Stimulated activated naive CD8-positive, alpha-beta T cell treated with anti-CD3 and anti-CD28 coated beads, Interleukin-15, amount 100 ng/mL, for 72 hours (primary cell): ENCODE measurements at regions not wholly inside any gene's neighbourhood (a gene's known extent, or its start where the extent isn't known, plus 50 kb on each side); places are given as distances from the start of the nearest gene placed in this dataset.
"Not testable (repeated sequence)": the region's sequence is repeated elsewhere in the genome, so short reads cannot be mapped to it uniquely, and the experiment has no call there.

Experiments used
- ATAC-seq: fragments of 150-1000 bp; cut with Tn5 transposase; 2 replicates; pipeline ENCODE4 v1.10.0; 2021; ENCODE audit warnings: mild to moderate bottlenecking, moderate library complexity
- DNase-seq, 2 donors: peaks; one replicate each; pipeline ENCODE4 v3.0.0; 2021 to 2022
- H3K27ac Mint-ChIP-seq, 2 donors: one replicate each; pipeline ENCODE4 v1.8.0; 2022; ENCODE audit warnings: mild to moderate bottlenecking in 2 of 2, mixed read lengths in 2 of 2, moderate library complexity in 2 of 2
- H3K27me3 Mint-ChIP-seq: one replicate; pipeline ENCODE4 v1.8.0; 2022; ENCODE audit warnings: mixed read lengths
- H3K4me1 Mint-ChIP-seq: one replicate; pipeline ENCODE4 v1.8.0; 2022; ENCODE audit warnings: mild to moderate bottlenecking, mixed read lengths
- H3K4me3 Mint-ChIP-seq, 2 donors: one replicate each; pipeline ENCODE4 v1.8.0; 2022; ENCODE audit warnings: mild to moderate bottlenecking in 2 of 2, mixed read lengths in 2 of 2, moderate library complexity in 1 of 2
- H3K9me3 Mint-ChIP-seq, 2 donors: one replicate each; pipeline ENCODE4 v1.8.0; 2022; ENCODE audit warnings: mixed read lengths in 2 of 2

GRCh38 chrX:13250826-13251580 is 68.8 kb downstream of the ATXN3L start:
- Mint-ChIP-seq H3K27me3 (no peaks in the 10 kb centered on the region), H3K4me1 (peaks cover 29% of the 10 kb centered on the region), H3K27ac (no peak overlapping the region), H3K9me3 (peaks cover 3 to 11% of the 10 kb centered on the region in 2 donors), H3K4me3 (no peak overlapping the region)
- ATAC-seq (no peak), DNase-seq (no peak)

GRCh38 chrX:13248867-13249486 is 70.9 kb downstream of the ATXN3L start:
- peaks cover 0 to 7% of the 10 kb centered on the region in 2 donors for H3K9me3 Mint-ChIP-seq
- DNase-seq, result no peak
- H3K27me3 Mint-ChIP-seq, result no peaks in the 10 kb centered on the region
- peaks cover 9% of the 10 kb centered on the region for H3K4me1 Mint-ChIP-seq
- H3K4me3 Mint-ChIP-seq, result no peak overlapping the region
- no peak for ATAC-seq
- peak overlapping the region in 1 of 2 donors; percentile 78 for H3K27ac Mint-ChIP-seq

- no peaks in the 10 kb centered on the region for H3K27me3 Mint-ChIP-seq
- no peaks in the 10 kb centered on the region for H3K4me1 Mint-ChIP-seq
- peak overlapping the region in 1 of 2 donors; percentile 69 for H3K27ac Mint-ChIP-seq
- H3K4me3 Mint-ChIP-seq, result no peak overlapping the region
- ATAC-seq (no peak), DNase-seq (no peak)
- H3K9me3 Mint-ChIP-seq, result no peaks in the 10 kb centered on the region
These were observed 80.6 kb downstream of the ATXN3L start for GRCh38 chrX:13239272-13239671.

GRCh38 chrX:13235930-13236329 is 83.9 kb downstream of the ATXN3L start:
- no peak overlapping the region for H3K27ac Mint-ChIP-seq
- H3K4me3 Mint-ChIP-seq, result no peak overlapping the region
- ATAC-seq (no peak), DNase-seq (no peak)
- no peaks in the 10 kb centered on the region for H3K9me3 Mint-ChIP-seq
- H3K27me3 Mint-ChIP-seq, result no peaks in the 10 kb centered on the region
- H3K4me1 Mint-ChIP-seq, result no peaks in the 10 kb centered on the region

- Mint-ChIP-seq H3K27ac (no peak overlapping the region), H3K4me1 (no peaks in the 10 kb centered on the region), H3K4me3 (no peak overlapping the region), H3K27me3 (no peaks in the 10 kb centered on the region), H3K9me3 (no peaks in the 10 kb centered on the region)
- ATAC-seq, result no peak
- no peak for DNase-seq
These were observed 87.4 kb downstream of the ATXN3L start for GRCh38 chrX:13232484-13232883.

- ATAC-seq, result no peak
- no peaks in the 10 kb centered on the region for H3K9me3 Mint-ChIP-seq
- H3K27ac Mint-ChIP-seq, result no peak overlapping the region
These were observed 93.6 kb downstream of the ATXN3L start for GRCh38 chrX:13226214-13226613.

GRCh38 chrX:13223868-13224567 is 95.8 kb downstream of the ATXN3L start:
- no peak overlapping the region for H3K27ac Mint-ChIP-seq
- no peak overlapping the region for H3K4me3 Mint-ChIP-seq
- ATAC-seq (no peak), DNase-seq (no peak)
- peaks cover 4% of the 10 kb centered on the region for H3K4me1 Mint-ChIP-seq
- H3K9me3 Mint-ChIP-seq, result no peaks in the 10 kb centered on the region
- peaks cover 8% of the 10 kb centered on the region for H3K27me3 Mint-ChIP-seq

More at GRCh38 chrX:13226214-13226613, 93.6 kb downstream of the ATXN3L start:
- H3K4me1 Mint-ChIP-seq, result peaks cover under 1% of the 10 kb centered on the region
- H3K4me3 Mint-ChIP-seq, result no peak overlapping the region
- DNase-seq, result no peak
- peaks cover 8% of the 10 kb centered on the region for H3K27me3 Mint-ChIP-seq

- Mint-ChIP-seq H3K27ac (peak overlapping the region in 1 of 2 donors; percentile 55), H3K9me3 (no peaks in the 10 kb centered on the region), H3K4me1 (peaks cover 4% of the 10 kb centered on the region), H3K27me3 (peaks cover 8% of the 10 kb centered on the region), H3K4me3 (no peak overlapping the region)
- no peak for ATAC-seq
- no peak for DNase-seq
These were observed 98.9 kb downstream of the ATXN3L start for GRCh38 chrX:13220916-13221315.

GRCh38 chrX:13219991-13220764 is 99.7 kb downstream of the ATXN3L start:
- H3K4me1 Mint-ChIP-seq, result peaks cover 4% of the 10 kb centered on the region
- H3K4me3 Mint-ChIP-seq, result no peak overlapping the region
- H3K27me3 Mint-ChIP-seq, result peaks cover 8% of the 10 kb centered on the region
- no peak for ATAC-seq
- no peak for DNase-seq
- H3K27ac Mint-ChIP-seq, result no peak overlapping the region
- no peaks in the 10 kb centered on the region for H3K9me3 Mint-ChIP-seq

- no peak for DNase-seq
- no peak for ATAC-seq
- Mint-ChIP-seq H3K4me1 (peaks cover 4% of the 10 kb centered on the region), H3K27ac (no peak overlapping the region), H3K9me3 (no peaks in the 10 kb centered on the region), H3K27me3 (peaks cover 8% of the 10 kb centered on the region), H3K4me3 (no peak overlapping the region)
These were observed 101.1 kb downstream of the ATXN3L start for GRCh38 chrX:13218758-13219157.

GRCh38 chrX:13216139-13216538 is 103.7 kb downstream of the ATXN3L start:
- Mint-ChIP-seq H3K27me3 (no peaks in the 10 kb centered on the region), H3K4me3 (no peak overlapping the region), H3K9me3 (no peaks in the 10 kb centered on the region), H3K27ac (no peak overlapping the region), H3K4me1 (peaks cover 9% of the 10 kb centered on the region)
- ATAC-seq (no peak), DNase-seq (no peak)

- Mint-ChIP-seq H3K4me3 (no peak overlapping the region), H3K27me3 (no peaks in the 10 kb centered on the region), H3K4me1 (peaks cover 6% of the 10 kb centered on the region), H3K27ac (no peak overlapping the region), H3K9me3 (no peaks in the 10 kb centered on the region)
- DNase-seq (no peak), ATAC-seq (no peak)
These were observed 104.1 kb downstream of the ATXN3L start for GRCh38 chrX:13215729-13216128.

GRCh38 chrX:13212191-13212651 is 107.6 kb downstream of the ATXN3L start:
- no peak overlapping the region for H3K4me3 Mint-ChIP-seq
- H3K9me3 Mint-ChIP-seq, result no peaks in the 10 kb centered on the region
- DNase-seq, result no peak
- no peak overlapping the region for H3K27ac Mint-ChIP-seq
- no peak for ATAC-seq
- H3K4me1 Mint-ChIP-seq, result peaks cover 6% of the 10 kb centered on the region
- no peaks in the 10 kb centered on the region for H3K27me3 Mint-ChIP-seq

- H3K9me3 Mint-ChIP-seq, H3K27me3 Mint-ChIP-seq, DNase-seq, H3K4me1 Mint-ChIP-seq, H3K27ac Mint-ChIP-seq, H3K4me3 Mint-ChIP-seq, ATAC-seq: not testable (repeated sequence)
These were observed 109.7 kb downstream of the ATXN3L start for GRCh38 chrX:13210142-13210541.

- DNase-seq, H3K4me1 Mint-ChIP-seq, ATAC-seq, H3K9me3 Mint-ChIP-seq, H3K27ac Mint-ChIP-seq, H3K4me3 Mint-ChIP-seq, H3K27me3 Mint-ChIP-seq: not testable (repeated sequence)
These were observed 110.1 kb downstream of the ATXN3L start for GRCh38 chrX:13209704-13210103.
